Epithelial cell of proximal tubule (primary cell): ENCODE measurements at regions not wholly inside any gene's neighbourhood (a gene's known extent, or its start where the extent isn't known, plus 50 kb on each side); places are given as distances from the start of the nearest gene placed in this dataset.

Experiments
- DNase-seq: peaks from one replicate; pipeline ENCODE4 v3.0.0-alpha.2; 2011; ENCODE audit warnings: low read depth
- H3K4me3 ChIP-seq: 2 replicates; pipeline ENCODE4 v1.5.1; 2011; ENCODE audit warnings: low read depth, mild to moderate bottlenecking, low read length
- TF ChIP-seq, protein P1 (sequence below): conservative IDR thresholded peaks from 2 replicates; pipeline ENCODE4 v1.5.1; 2012; ENCODE audit warnings: low read depth, mild to moderate bottlenecking, low read length

DNA sequence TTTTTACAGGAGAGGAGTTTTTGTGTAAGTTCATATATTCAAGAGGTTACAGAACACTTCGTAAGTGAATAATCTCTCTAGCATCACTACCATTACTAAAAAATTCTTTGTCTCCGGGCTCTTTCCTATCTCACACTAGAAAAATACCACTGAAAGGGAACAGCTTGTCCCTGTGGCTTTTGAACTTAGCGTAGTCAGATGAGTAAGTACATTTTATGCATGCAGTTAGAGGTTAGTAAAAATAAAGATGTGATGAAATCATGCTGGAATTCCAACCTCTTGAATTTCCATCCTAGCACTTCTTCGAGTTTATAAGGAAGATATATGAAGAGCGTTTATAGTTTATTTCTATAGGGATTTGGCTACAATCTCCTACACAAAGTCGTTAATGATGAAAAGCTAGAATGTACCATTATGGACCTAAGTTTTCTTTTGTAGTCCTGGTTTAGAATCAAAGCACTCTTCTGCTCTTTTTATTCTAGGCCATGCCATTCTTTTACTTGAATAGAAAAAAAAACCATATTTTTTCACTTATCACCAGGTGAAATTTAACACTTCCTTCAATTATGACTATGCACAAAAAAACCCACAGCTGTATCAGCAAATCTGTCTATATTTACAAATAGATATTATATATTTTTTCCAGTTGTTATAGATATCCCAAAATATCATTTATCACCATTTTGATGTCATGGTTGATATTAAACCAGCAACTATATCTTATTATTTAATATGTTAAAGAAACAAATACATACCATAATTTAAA, 139.9 kb upstream of the PCDH9 start:
- DNase-seq = peak; percentile 40
- TF ChIP-seq, protein P1, sequence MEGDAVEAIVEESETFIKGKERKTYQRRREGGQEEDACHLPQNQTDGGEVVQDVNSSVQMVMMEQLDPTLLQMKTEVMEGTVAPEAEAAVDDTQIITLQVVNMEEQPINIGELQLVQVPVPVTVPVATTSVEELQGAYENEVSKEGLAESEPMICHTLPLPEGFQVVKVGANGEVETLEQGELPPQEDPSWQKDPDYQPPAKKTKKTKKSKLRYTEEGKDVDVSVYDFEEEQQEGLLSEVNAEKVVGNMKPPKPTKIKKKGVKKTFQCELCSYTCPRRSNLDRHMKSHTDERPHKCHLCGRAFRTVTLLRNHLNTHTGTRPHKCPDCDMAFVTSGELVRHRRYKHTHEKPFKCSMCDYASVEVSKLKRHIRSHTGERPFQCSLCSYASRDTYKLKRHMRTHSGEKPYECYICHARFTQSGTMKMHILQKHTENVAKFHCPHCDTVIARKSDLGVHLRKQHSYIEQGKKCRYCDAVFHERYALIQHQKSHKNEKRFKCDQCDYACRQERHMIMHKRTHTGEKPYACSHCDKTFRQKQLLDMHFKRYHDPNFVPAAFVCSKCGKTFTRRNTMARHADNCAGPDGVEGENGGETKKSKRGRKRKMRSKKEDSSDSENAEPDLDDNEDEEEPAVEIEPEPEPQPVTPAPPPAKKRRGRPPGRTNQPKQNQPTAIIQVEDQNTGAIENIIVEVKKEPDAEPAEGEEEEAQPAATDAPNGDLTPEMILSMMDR = no peak
- H3K4me3 ChIP-seq = no peak overlapping the region

DNA sequence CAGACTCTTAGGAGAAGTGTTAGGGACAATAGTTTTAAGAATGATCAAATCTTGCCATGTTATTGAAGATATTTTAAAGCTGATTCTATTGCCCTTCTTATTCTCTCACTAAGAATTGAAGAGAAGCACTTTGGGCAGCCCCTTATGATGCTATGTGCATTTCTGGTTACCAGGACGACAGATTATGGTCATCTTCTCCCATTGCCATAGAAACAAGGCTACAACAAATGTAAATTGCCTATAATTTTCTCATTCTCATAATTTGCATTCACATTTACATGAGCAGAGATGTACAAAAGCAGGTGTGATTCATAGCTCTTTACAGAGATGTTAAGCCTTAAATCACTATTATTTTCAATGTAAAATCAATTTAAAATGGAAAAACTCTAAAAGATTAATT, 137.3 kb upstream of the PCDH9 start:
- DNase-seq = no peak
- no peak overlapping the region for H3K4me3 ChIP-seq
- TF ChIP-seq, protein P1 = no peak

DNA sequence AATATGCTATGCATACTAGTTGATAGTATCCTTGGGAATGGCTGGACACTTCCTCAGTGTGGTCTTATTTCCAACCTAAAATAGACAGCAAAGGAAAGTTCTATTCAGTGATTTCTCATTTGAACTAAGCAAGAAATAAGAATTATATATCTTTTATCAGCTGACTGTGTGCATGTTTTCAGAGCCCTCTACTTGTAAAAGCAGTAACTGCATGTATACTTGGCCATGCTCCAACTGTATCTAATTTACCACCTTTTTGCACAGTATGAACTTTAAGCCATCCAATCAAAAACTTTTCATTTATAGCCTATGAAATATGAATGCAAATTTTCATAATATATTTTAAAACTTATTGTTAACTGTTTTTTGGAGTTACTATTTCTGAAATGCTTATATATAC, 136.4 kb upstream of the PCDH9 start:
- no peak for DNase-seq
- no peak overlapping the region for H3K4me3 ChIP-seq
- TF ChIP-seq, protein P1 = peak; percentile 37

DNA sequence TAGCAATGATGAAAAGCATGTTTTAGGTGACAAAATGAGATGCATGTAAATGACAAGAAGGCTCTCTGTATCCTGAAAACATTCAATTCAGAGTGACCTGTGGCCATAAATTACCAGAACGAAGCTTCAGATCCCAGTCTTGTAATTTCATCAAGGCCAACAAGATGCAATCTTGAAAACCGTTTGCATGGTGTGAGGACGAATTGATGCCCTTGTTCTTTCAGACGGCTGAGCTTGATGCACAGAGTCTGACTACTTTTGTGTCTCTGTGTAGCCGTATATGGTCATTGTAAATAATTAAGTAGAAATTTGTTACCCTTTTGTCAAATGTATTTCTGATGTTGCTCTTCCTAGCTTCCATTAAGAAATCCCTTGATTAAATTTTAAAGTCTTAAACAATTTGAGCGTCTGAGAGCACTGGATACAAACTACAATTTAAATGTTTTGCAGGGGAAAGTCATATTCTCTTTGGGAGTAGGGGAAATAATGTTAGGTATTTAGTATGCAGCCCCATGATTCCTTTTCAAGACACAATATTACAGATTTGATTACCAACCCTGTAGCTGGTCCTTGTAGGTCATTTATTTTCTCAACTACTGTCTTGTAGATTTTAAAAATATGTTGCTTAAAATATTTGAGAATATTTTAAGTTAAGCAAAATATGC, 125.8 kb upstream of the PCDH9 start:
- H3K4me3 ChIP-seq = no peak overlapping the region
- DNase-seq = no peak
- TF ChIP-seq, protein P1 = no peak

DNA sequence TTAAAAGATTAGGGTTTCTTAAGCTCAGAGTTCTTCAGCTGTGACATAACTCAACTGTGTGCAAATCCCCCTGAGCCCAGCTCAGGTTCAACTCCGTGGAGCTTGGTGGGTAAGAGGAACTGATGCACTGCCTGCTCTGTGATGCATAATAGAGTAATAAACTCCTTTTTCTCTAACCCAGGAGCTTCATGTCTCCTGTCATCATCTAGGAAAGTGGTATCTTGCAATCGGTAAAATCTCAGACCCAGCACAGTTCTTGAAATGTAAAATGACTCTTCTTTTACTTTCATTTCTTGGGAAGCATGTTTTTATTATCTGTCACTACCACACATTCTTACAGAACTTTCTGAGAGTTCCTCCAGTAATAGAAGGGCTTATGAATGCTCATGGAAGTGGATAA, 123.8 kb upstream of the PCDH9 start:
- DNase-seq = no peak
- H3K4me3 ChIP-seq = no peak overlapping the region
- TF ChIP-seq, protein P1 = no peak

DNA sequence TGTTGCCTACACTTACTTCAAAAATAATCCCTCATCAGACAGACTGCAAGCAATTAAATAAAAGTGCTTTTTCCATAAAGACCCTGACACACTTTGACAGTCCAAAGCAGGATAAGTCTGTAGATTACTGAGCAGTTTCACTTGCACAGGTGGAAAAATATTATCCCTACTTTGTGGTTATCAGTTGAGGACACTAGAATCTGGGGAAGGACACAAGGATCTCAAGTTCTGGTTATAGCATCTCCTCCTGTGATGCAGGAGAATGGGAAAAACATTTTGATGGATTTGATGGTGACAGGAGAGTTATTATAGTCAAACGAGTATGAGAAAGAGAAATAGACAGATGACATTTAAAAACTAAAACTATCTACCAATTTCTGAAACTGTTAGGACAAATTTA, 122.9 kb upstream of the PCDH9 start:
- TF ChIP-seq, protein P1 = no peak
- no peak for DNase-seq

DNA sequence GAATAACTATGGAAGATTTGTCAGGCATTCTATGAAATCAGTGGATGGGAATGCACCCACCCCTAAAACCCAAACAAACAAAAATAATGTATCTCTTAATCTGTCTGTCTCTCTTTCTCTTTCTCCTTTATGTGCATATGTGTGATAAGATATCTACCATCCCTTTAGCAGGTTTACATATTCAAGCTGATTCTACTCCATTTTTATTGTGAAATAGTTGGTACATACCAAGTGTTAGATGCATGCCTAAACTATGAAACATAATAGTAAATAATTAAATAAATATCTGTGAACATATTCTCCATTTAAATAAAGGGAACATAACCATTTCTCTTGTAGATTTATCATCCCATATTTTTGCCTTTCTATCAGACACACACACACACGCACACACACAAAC, 121.8 kb upstream of the PCDH9 start:
- no peak overlapping the region for H3K4me3 ChIP-seq
- TF ChIP-seq, protein P1 = no peak
- no peak for DNase-seq

More for the DNA sequence above, 122.9 kb upstream of the PCDH9 start:
- H3K4me3 ChIP-seq = no peak overlapping the region
